Activated CD8-positive, alpha-beta T cell treated with anti-CD3 and anti-CD28 coated beads for 36 hours (primary cell): ENCODE measurements at regions not wholly inside any gene's neighbourhood (a gene's known extent, or its start where the extent isn't known, plus 50 kb on each side); places are given as distances from the start of the nearest gene placed in this dataset.

Experiments used
- ATAC-seq: fragments of 200-7000 bp; cut with Tn5 transposase; one replicate; pipeline ENCODE4 v1.10.0; 2021; ENCODE audit warnings: mild to moderate bottlenecking, moderate library complexity
- CTCF ChIA-PET: fragments of 350-600 bp; sonication (Branson Sonifier 250); formaldehyde crosslinking; loops from one replicate; lab custom pipeline; 2021; ENCODE audit warnings: antibody characterized with exemption; lab: Charles Lee
- POLR2A ChIA-PET: fragments of 350-600 bp; sonication (Branson Sonifier 250); formaldehyde crosslinking; loops from one replicate; lab custom pipeline; 2021; ENCODE audit warnings: antibody characterized with exemption; lab: Charles Lee
- DNase-seq: peaks from one replicate; pipeline ENCODE4 v3.0.0-alpha.2; 2020
- H3K27ac Mint-ChIP-seq: one replicate; pipeline ENCODE4 v1.8.0; 2021; ENCODE audit warnings: mild to moderate bottlenecking, mixed read lengths
- H3K27me3 Mint-ChIP-seq: one replicate; pipeline ENCODE4 v1.8.0; 2021; ENCODE audit warnings: mixed read lengths
- H3K36me3 Mint-ChIP-seq: one replicate; pipeline ENCODE4 v1.8.0; 2021; ENCODE audit warnings: low read depth, mixed read lengths
- H3K4me1 Mint-ChIP-seq: one replicate; pipeline ENCODE4 v1.8.0; 2021; ENCODE audit warnings: low read depth, mixed read lengths
- H3K4me3 Mint-ChIP-seq: one replicate; pipeline ENCODE4 v1.8.0; 2021; ENCODE audit warnings: mild to moderate bottlenecking, moderate library complexity, mixed read lengths
- H3K9me3 Mint-ChIP-seq: one replicate; pipeline ENCODE4 v1.8.0; 2021; ENCODE audit warnings: mixed read lengths
- CTCF ChIP-seq: fragments of 200-600 bp; IDR thresholded peaks from one replicate; pipeline ENCODE4 v1.8.0; 2022; ENCODE audit warnings: antibody characterized with exemption, mild to moderate bottlenecking
- intact Hi-C: fragments of 100-400 bp; cut with micrococcal nuclease; formaldehyde crosslinking; loops from one replicate; pipeline ENCODE4 v1.10.0; 2022

DNA sequence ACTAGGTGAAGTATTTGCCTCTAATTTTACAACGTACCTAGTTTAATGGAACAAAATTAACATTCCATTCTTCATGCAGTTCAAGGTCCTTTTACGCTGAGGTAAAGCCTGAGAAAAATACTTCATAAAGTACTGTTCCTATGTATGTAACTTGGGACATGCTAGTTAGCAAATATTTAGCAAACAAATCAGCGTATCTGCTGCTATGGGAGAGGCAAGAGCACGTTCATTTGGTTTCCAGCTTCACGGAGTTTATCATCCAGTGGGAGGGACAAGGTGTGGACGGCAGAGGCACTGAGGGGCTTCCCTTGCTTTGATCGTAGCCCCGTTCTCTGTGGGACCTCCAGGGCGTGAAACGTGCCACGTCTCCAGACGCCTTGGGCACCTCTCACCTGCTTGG, 248.8 kb downstream of the IRS2 start:
- CTCF ChIA-PET: interaction anchor here (0.9 kb wide), 1 partner anchor 11 kb away, joined by 4 read pairs; no protein-coding TSS in a partner anchor

GRCh38 chr13:109533350-109533749, 253.0 kb downstream of the IRS2 start:
- Mint-ChIP-seq H3K4me3 (no peak overlapping the region), H3K27ac (no peak overlapping the region), H3K27me3 (peaks cover 8% of the 10 kb centered on the region), H3K9me3 (no peaks in the 10 kb centered on the region), H3K4me1 (no peaks in the 10 kb centered on the region), H3K36me3 (no peaks in the 10 kb centered on the region)
- POLR2A ChIA-PET: no interaction called here
- DNase-seq (no peak), ATAC-seq (no peak)
- CTCF ChIA-PET: no interaction called here
- intact Hi-C loops: no loop called here
- no peak for TF ChIP-seq CTCF

More for the DNA sequence above, 248.8 kb downstream of the IRS2 start:
- H3K36me3 Mint-ChIP-seq: no peaks in the 10 kb centered on the region
- no peak for DNase-seq
- POLR2A ChIA-PET: interaction anchor here (1.0 kb wide), 1 partner anchor 119 kb away, joined by 3 read pairs; no protein-coding TSS in a partner anchor
- peaks cover 4% of the 10 kb centered on the region for H3K27me3 Mint-ChIP-seq
- intact Hi-C loops: no loop called here
- H3K4me1 Mint-ChIP-seq: no peaks in the 10 kb centered on the region
- no peak for ATAC-seq
- TF ChIP-seq CTCF: no peak
- no peak overlapping the region for H3K4me3 Mint-ChIP-seq
- no peaks in the 10 kb centered on the region for H3K9me3 Mint-ChIP-seq
- no peak overlapping the region for H3K27ac Mint-ChIP-seq

- H3K9me3 Mint-ChIP-seq: no peaks in the 10 kb centered on the region
- POLR2A ChIA-PET: no interaction called here
- no peak overlapping the region for H3K27ac Mint-ChIP-seq
- DNase-seq (no peak), ATAC-seq (no peak)
- H3K4me3 Mint-ChIP-seq: no peak overlapping the region
- TF ChIP-seq CTCF: no peak
- CTCF ChIA-PET: no interaction called here
- H3K4me1 Mint-ChIP-seq: no peaks in the 10 kb centered on the region
- H3K36me3 Mint-ChIP-seq: no peaks in the 10 kb centered on the region
- peaks cover 12% of the 10 kb centered on the region for H3K27me3 Mint-ChIP-seq
- intact Hi-C loops: no loop called here
Observed at GRCh38 chr13:109529964-109530363, 256.4 kb downstream of the IRS2 start.

GRCh38 chr13:109521719-109522118, 264.7 kb downstream of the IRS2 start:
- H3K27ac Mint-ChIP-seq: no peak overlapping the region

DNA sequence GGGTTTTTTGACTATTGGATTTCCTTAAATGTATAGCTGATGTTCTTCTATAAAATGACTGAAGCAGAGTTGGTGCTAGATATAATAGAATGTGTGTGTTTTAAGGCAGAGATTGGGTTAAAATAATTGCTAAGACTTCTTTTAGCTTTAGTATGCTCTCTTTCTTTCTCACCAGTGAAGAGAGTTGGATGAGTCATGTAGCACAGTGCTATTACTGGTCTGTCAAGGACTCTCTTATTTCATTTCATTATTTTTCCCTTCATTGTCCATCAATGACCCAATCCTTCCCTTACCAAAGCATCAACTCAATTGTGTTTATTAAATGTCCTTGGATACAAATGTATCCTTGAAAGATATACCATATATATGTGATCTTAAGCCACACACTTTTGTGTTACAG, 268.9 kb downstream of the IRS2 start:
- no peak for TF ChIP-seq CTCF
- Mint-ChIP-seq H3K9me3 (no peaks in the 10 kb centered on the region), H3K27ac (no peak overlapping the region), H3K36me3 (no peaks in the 10 kb centered on the region), H3K27me3 (no peaks in the 10 kb centered on the region), H3K4me3 (no peak overlapping the region), H3K4me1 (no peaks in the 10 kb centered on the region)
- intact Hi-C loops: no loop called here
- no peak for DNase-seq
- ChIA-PET CTCF (no interaction called here), POLR2A (no interaction called here)
- no peak for ATAC-seq

More at GRCh38 chr13:109521719-109522118, 264.7 kb downstream of the IRS2 start:
- no peak for ATAC-seq
- ChIA-PET POLR2A (no interaction called here), CTCF (interaction anchor here (0.6 kb wide), 1 partner anchor 309 kb away, joined by 4 read pairs; no protein-coding TSS in a partner anchor)
- no peaks in the 10 kb centered on the region for H3K4me1 Mint-ChIP-seq
- no peaks in the 10 kb centered on the region for H3K9me3 Mint-ChIP-seq
- no peak for TF ChIP-seq CTCF
- no peak for DNase-seq
- no peaks in the 10 kb centered on the region for H3K36me3 Mint-ChIP-seq
- no peak overlapping the region for H3K4me3 Mint-ChIP-seq
- intact Hi-C loops: no loop called here
- peaks cover 2% of the 10 kb centered on the region for H3K27me3 Mint-ChIP-seq
